ENCODE measurements at regions not wholly inside any gene's neighbourhood (a gene's known extent, or its start where the extent isn't known, plus 50 kb on each side); places are given as distances from the start of the nearest gene placed in this dataset.

DNA sequence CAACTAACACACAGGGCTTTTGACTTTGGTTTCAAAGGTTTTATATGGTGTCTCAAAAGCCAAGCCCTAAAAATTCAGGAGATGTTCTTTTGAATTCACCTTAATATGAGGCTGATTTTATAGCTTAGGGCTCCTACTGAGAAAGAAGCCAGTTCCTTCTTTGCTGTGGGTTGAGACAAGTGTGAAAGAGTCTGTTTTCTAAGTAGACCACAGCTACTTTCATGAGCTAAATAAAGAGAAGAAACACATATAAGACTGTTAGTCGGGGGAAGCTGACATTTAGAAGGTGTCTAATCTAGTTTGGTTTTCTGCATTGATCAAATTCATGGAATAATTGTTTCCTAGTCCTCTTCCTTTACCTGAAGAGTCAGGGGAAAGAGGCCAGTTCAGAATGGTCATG lies 332.1 kb upstream of the CELF2 start:
- no peaks in the 10 kb centered on the region for H3K4me1 ChIP-seq (ENCODE audit: control insufficient read depth, insufficient read depth, low read length)
- ATAC-seq, result no peak
- no peak overlapping the region for H3K4me3 ChIP-seq (ENCODE audit: low read length)
- no peak overlapping the region for H3K27ac Mint-ChIP-seq
- H3K27me3 ChIP-seq (ENCODE audit: control insufficient read depth, insufficient read depth, low read length), result no peaks in the 10 kb centered on the region
- DNase-seq, result no peak
- intact Hi-C loops (cut with micrococcal nuclease), result no loop called here
- no peak overlapping the region for H3K4me3 Mint-ChIP-seq
- TF ChIP-seq CTCF (IDR thresholded peaks at IDR 0.05), result no peak
- H3K36me3 Mint-ChIP-seq, result peaks cover 5% of the 10 kb centered on the region
- peaks cover 4 to 5% of the 10 kb centered on the region in 2 donors for H3K4me1 Mint-ChIP-seq
- H3K27me3 Mint-ChIP-seq (ENCODE audit: low read depth in 2 of 2), result peaks cover 4 to 13% of the 10 kb centered on the region in 2 donors
- no peaks in the 10 kb centered on the region for H3K9me3 Mint-ChIP-seq
- WGBS (ENCODE audit: insufficient coverage), result 40% methylated on average over 1 of the region's 1 CpG
- H3K27ac ChIP-seq (ENCODE audit: low read length), result no peak overlapping the region
- H3K36me3 ChIP-seq (ENCODE audit: control insufficient read depth, insufficient read depth, low read length), result no peaks in the 10 kb centered on the region
- no peaks in the 10 kb centered on the region for H3K9me3 ChIP-seq (ENCODE audit: control insufficient read depth, insufficient read depth, low read length)

GRCh38 chr10:10687751-10688150 lies 329.9 kb upstream of the CELF2 start:
- no peaks in the 10 kb centered on the region for H3K36me3 ChIP-seq (ENCODE audit: control insufficient read depth, insufficient read depth, low read length)
- DNase-seq (no peak), ATAC-seq (no peak)
- intact Hi-C loops (cut with micrococcal nuclease), result no loop called here
- Mint-ChIP-seq H3K36me3 (peaks cover 5% of the 10 kb centered on the region), H3K4me3 (no peak overlapping the region), H3K4me1 (peaks cover 4 to 5% of the 10 kb centered on the region in 2 donors), H3K27me3 (ENCODE audit: low read depth in 2 of 2) (peaks cover 4 to 13% of the 10 kb centered on the region in 2 donors), H3K9me3 (no peaks in the 10 kb centered on the region), H3K27ac (no peak overlapping the region)
- H3K27ac ChIP-seq (ENCODE audit: low read length), result no peak overlapping the region
- H3K4me3 ChIP-seq (ENCODE audit: low read length), result no peak overlapping the region
- no peaks in the 10 kb centered on the region for H3K27me3 ChIP-seq (ENCODE audit: control insufficient read depth, insufficient read depth, low read length)
- no peak for TF ChIP-seq CTCF (IDR thresholded peaks at IDR 0.05)
- H3K9me3 ChIP-seq (ENCODE audit: control insufficient read depth, insufficient read depth, low read length), result no peaks in the 10 kb centered on the region
- 100% methylated on average over 3 of the region's 4 CpGs for WGBS (ENCODE audit: insufficient coverage)
- no peaks in the 10 kb centered on the region for H3K4me1 ChIP-seq (ENCODE audit: control insufficient read depth, insufficient read depth, low read length)

DNA sequence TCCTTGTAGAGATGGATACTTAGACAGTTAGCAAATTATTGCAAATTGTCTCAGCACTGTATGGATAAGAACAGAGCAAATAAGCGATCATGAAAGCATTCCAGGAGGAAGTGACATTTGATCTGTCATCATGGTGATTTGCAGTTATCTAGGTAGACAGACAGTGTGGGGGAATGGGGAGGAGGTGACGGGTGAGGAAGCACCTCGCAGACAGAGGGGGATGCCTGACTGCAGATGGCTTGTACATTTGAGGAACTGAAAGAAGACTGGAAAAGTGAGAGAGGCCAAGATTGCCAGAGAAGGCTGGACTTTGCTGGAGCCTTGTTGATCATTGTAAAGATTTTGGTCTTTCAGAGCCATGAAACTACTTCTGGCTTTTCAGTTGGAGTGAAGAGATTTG lies 318.2 kb upstream of the CELF2 start:
- Mint-ChIP-seq H3K4me1 (no peaks in the 10 kb centered on the region), H3K27me3 (ENCODE audit: low read depth in 2 of 2) (peaks cover 0 to 7% of the 10 kb centered on the region in 2 donors), H3K27ac (no peak overlapping the region), H3K36me3 (no peaks in the 10 kb centered on the region), H3K4me3 (no peak overlapping the region), H3K9me3 (no peaks in the 10 kb centered on the region)
- H3K9me3 ChIP-seq (ENCODE audit: control insufficient read depth, insufficient read depth, low read length), result no peaks in the 10 kb centered on the region
- no peak overlapping the region for H3K4me3 ChIP-seq (ENCODE audit: low read length)
- H3K4me1 ChIP-seq (ENCODE audit: control insufficient read depth, insufficient read depth, low read length), result no peaks in the 10 kb centered on the region
- TF ChIP-seq CTCF (IDR thresholded peaks at IDR 0.05), result no peak
- intact Hi-C loops (cut with micrococcal nuclease), result no loop called here
- ATAC-seq, result no peak
- no peak overlapping the region for H3K27ac ChIP-seq (ENCODE audit: low read length)
- no peak for DNase-seq
- H3K36me3 ChIP-seq (ENCODE audit: control insufficient read depth, insufficient read depth, low read length), result no peaks in the 10 kb centered on the region
- WGBS (ENCODE audit: insufficient coverage), result 13% methylated on average over 3 of the region's 3 CpGs
- H3K27me3 ChIP-seq (ENCODE audit: control insufficient read depth, insufficient read depth, low read length), result no peaks in the 10 kb centered on the region

DNA sequence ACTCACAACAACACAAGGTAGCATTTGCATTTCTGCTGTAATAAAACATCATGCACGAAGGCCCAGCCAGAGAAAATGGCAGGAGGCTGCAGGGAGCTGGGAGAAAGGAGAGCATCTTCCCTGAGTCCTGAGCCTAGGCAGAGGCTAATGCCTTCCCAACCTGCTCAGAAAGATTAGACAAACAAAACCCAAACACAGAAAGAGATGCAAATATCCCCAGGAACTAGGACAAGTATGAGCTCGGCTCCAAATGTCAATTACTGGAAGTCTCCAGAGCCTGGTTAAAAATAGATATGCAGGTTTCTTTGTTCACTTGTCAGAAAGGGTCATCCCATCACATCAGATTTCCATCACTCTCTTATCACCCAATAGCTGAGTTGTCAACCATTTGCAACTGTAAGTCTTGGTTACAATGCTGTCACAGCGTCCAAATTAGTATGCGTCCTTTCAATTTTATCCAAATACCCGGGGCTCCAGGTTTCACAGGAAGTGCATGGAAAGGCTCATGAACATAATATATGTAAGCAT lies 316.5 kb upstream of the CELF2 start:
- Mint-ChIP-seq H3K27ac (no peak overlapping the region), H3K36me3 (no peaks in the 10 kb centered on the region), H3K27me3 (ENCODE audit: low read depth in 2 of 2) (peaks cover 0 to 7% of the 10 kb centered on the region in 2 donors), H3K4me3 (no peak overlapping the region), H3K9me3 (no peaks in the 10 kb centered on the region), H3K4me1 (no peaks in the 10 kb centered on the region)
- Histone ChIP-seq H3K4me1 (ENCODE audit: control insufficient read depth, insufficient read depth, low read length) (no peaks in the 10 kb centered on the region), H3K36me3 (ENCODE audit: control insufficient read depth, insufficient read depth, low read length) (no peaks in the 10 kb centered on the region), H3K9me3 (ENCODE audit: control insufficient read depth, insufficient read depth, low read length) (no peaks in the 10 kb centered on the region), H3K27ac (ENCODE audit: low read length) (no peak overlapping the region), H3K4me3 (ENCODE audit: low read length) (no peak overlapping the region), H3K27me3 (ENCODE audit: control insufficient read depth, insufficient read depth, low read length) (no peaks in the 10 kb centered on the region)
- 74% methylated on average over 3 of the region's 5 CpGs for WGBS (ENCODE audit: insufficient coverage)
- no peak for DNase-seq
- no peak for TF ChIP-seq CTCF (IDR thresholded peaks at IDR 0.05)
- ATAC-seq, result no peak
- intact Hi-C loops (cut with micrococcal nuclease), result no loop called here
